OCI-M1 (cell line): ENCODE measurements at regions not wholly inside any gene's neighbourhood (a gene's known extent, or its start where the extent isn't known, plus 50 kb on each side); places are given as distances from the start of the nearest gene placed in this dataset.
A peak's percentile ranks its signal among the peaks of the same experiment; 100 is the strongest.
"Not testable (repeated sequence)": the region's sequence is repeated elsewhere in the genome, so short reads cannot be mapped to it uniquely, and the experiment has no call there.

Experiments used
- DNase-seq: peaks from one replicate; lab custom pipeline; 2025; lab: John Stamatoyannopoulos, UW

GRCh38 chr6:126811321-126811720 lies 307.1 kb upstream of the RSPO3 start:
- DNase-seq = no peak

GRCh38 chr6:126812010-126812409 lies 306.5 kb upstream of the RSPO3 start:
- peak; percentile 35 for DNase-seq

- peak; percentile 48 for DNase-seq
Measured at GRCh38 chr6:126812651-126813050, 305.8 kb upstream of the RSPO3 start.

GRCh38 chr6:126820634-126821033 lies 297.8 kb upstream of the RSPO3 start:
- no peak for DNase-seq

GRCh38 chr6:126821706-126822105 lies 296.8 kb upstream of the RSPO3 start:
- no peak for DNase-seq

GRCh38 chr6:126824226-126824625 lies 294.2 kb upstream of the RSPO3 start:
- DNase-seq = no peak

GRCh38 chr6:126824815-126825214 lies 293.7 kb upstream of the RSPO3 start:
- no peak for DNase-seq

GRCh38 chr6:126826166-126826714 lies 292.2 kb upstream of the RSPO3 start:
- no peak for DNase-seq

GRCh38 chr6:126831461-126831860 lies 287.0 kb upstream of the RSPO3 start:
- no peak for DNase-seq

GRCh38 chr6:126842769-126843168 lies 275.7 kb upstream of the RSPO3 start:
- no peak for DNase-seq

GRCh38 chr6:126848119-126848518 lies 270.4 kb upstream of the RSPO3 start:
- no peak for DNase-seq

GRCh38 chr6:126867641-126868040 lies 250.8 kb upstream of the RSPO3 start:
- DNase-seq = no peak

- DNase-seq = no peak
Measured at GRCh38 chr6:126873351-126873750, 245.1 kb upstream of the RSPO3 start.

GRCh38 chr6:126873791-126874190 lies 244.7 kb upstream of the RSPO3 start:
- DNase-seq = no peak

GRCh38 chr6:126876446-126876845 lies 242.0 kb upstream of the RSPO3 start:
- no peak for DNase-seq

- peak; percentile 42 for DNase-seq
Measured at GRCh38 chr6:126880964-126881363, 237.5 kb upstream of the RSPO3 start.

GRCh38 chr6:126886106-126886505 lies 232.4 kb upstream of the RSPO3 start:
- DNase-seq = no peak

GRCh38 chr6:126888727-126889725 lies 229.4 kb upstream of the RSPO3 start:
- no peak for DNase-seq

- DNase-seq = no peak
Measured at GRCh38 chr6:126890055-126890454, 228.4 kb upstream of the RSPO3 start.

- DNase-seq = no peak
Measured at GRCh38 chr6:126891158-126891557, 227.3 kb upstream of the RSPO3 start.

GRCh38 chr6:126892869-126893268 lies 225.6 kb upstream of the RSPO3 start:
- DNase-seq = not testable (repeated sequence)

GRCh38 chr6:126897758-126898157 lies 220.7 kb upstream of the RSPO3 start:
- DNase-seq = no peak

GRCh38 chr6:126904176-126904575 lies 214.3 kb upstream of the RSPO3 start:
- DNase-seq = no peak
